TTC549 (cell line): ENCODE measurements at regions not wholly inside any gene's neighbourhood (a gene's known extent, or its start where the extent isn't known, plus 50 kb on each side); places are given as distances from the start of the nearest gene placed in this dataset.
"Not testable (repeated sequence)": the region's sequence is repeated elsewhere in the genome, so short reads cannot be mapped to it uniquely, and the experiment has no call there.

Experiments
- FAIRE-seq: peaks from 2 replicates; lab custom pipeline; 2012; peaks lifted over from hg19 to GRCh38; lab: Jason Lieb, UNC

DNA sequence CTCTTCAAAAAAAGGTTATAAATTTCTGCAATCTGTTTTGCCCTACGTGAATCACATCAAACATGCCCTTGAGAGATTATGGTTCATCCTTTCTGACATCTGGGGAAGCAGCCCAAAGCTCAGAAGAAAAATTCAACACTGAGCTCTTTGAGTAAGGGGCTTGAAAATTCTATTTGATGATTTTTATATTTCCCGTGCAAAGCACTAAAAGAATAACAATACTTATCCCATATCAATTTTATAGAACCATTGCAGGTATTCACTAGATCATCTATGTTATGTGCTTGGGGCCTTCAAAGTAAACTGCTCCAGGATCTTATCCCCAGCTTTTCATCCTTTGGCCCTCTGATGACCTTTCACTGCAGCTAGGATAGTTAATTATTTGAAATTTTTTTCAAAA lies 966.9 kb upstream of the CNTN5 start:
- FAIRE-seq, result no peak

GRCh38 chr11:98056945-98057344 lies 963.8 kb upstream of the CNTN5 start:
- no peak for FAIRE-seq

- FAIRE-seq, result no peak
Observed at GRCh38 chr11:98059488-98059887, 961.3 kb upstream of the CNTN5 start.

DNA sequence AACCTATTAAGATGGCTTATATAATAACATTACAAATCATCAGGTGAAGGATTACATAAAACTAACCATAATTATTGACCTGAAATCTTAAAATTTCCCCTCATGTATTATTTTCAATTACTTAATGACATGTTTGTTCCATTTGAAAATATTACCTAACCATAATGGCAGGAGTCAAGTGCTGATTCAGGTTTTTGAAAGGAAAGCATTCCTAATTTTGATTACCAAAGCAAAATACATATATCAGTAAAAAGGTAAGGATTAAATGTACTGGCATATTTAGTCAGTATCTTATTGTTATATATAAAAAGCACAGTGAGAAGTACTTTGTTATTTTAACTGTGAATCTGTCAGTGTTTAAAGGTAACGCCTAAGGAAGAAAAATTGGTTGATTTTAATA lies 960.0 kb upstream of the CNTN5 start:
- no peak for FAIRE-seq

GRCh38 chr11:98061858-98062257 lies 958.9 kb upstream of the CNTN5 start:
- FAIRE-seq, result no peak

DNA sequence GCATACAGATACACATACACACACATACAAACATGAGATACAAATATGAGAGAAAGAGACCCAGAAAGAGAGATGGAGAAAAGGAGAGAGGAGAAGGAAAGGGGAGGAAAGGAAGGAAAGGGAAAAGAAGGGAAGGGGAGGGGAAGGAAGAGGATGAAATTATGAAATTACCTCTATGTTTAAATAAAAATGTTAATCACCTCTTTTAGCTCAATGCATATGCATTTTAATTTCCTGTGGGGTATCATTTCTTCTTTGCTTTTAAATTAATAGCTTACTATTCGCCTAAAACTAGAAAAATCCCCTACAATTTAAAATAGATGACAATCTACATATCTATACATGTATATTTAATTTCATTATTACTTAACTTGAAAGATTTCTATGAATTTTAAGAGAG lies 958.0 kb upstream of the CNTN5 start:
- FAIRE-seq, result no peak

GRCh38 chr11:98068251-98068650 lies 952.5 kb upstream of the CNTN5 start:
- no peak for FAIRE-seq

DNA sequence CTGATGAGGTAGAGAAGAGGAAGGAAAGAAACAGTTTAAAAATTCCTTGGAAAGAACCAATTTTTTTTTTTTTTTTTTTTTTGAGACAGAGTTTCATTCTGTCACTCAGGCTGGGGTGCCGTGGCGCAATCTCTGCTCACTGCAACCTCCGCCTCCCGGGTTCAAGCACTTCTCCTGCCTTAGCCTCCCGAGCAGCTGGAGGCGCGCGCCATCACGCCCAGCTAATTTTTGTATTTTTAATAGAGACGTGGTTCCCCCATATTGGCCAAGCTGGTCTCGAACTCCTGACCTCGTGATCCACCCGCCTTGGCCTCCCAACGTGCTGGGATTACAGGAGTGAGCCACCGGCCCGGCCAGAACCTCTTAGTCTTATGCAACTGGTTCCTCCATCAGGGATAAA lies 951.6 kb upstream of the CNTN5 start:
- not testable (repeated sequence) for FAIRE-seq

- no peak for FAIRE-seq
Observed at GRCh38 chr11:98069861-98070260, 950.9 kb upstream of the CNTN5 start.

DNA sequence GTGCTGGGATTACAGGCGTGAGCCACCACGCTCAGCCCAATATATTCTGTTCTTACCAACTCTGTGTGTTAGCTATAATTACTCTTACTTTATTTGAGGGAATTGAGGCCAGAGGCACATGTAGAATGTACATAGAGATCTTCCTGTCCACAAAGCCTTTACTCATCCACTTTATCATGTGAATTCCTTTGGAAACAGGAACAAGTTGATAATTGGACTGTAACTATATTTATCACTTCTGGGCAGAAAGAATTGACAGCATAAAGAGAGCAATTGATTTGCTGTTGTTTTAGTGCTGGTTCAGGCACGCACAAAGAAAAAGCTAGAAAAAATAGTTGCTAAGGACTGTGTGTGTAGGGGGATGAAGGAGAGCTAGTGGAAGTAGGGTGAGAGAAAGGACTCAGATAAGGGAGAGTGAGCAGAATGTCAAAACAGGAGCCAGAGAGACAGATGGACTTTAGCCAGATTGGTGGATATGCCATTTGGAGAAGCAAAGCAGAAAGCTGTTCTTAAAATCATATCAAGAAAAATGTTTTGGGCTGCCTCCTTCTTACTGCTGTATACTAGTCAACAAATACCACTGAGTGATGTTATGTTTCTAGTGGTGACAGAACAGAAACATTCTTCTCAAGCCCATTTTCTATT lies 929.8 kb upstream of the CNTN5 start:
- FAIRE-seq, result no peak

- FAIRE-seq, result no peak
Observed at GRCh38 chr11:98099371-98099770, 921.4 kb upstream of the CNTN5 start.

DNA sequence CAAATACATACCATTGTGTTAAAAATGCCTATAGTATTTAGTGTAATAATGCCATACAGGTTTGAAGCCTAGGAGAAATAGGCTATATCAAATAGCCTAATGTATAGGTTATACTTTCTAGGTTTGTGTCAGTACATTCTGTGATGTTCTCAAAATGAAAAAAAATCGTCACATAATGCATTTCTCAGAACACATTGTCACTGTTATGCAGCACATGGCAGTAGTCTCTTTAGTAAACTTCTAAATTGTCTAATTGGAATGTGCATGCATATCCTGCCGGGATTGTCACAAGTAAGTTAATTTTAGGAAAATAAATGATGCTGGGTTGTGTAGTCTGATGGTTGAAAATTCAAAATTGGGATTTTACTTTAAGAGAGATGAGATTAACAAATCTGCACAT lies 920.1 kb upstream of the CNTN5 start:
- FAIRE-seq, result no peak

DNA sequence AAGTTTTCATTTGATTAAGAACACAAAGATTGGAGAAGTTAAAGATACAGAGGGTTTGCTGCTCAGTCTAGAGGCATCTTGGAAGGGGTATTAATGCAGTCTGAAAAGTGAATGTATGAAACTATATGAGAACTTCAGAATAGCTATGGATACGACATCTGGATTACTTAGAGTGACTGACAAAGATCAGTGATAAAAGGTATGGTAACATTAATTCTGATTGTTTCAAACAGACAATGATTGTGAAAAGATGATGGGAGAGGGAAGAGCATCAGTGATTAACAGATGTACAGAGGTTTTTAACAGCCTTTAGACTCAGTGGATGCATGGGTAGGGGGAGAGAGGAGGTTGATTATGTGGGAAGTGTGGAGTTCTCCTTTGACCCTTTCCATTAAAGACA lies 919.4 kb upstream of the CNTN5 start:
- no peak for FAIRE-seq

- no peak for FAIRE-seq
Observed at GRCh38 chr11:98104249-98104648, 916.5 kb upstream of the CNTN5 start.

GRCh38 chr11:98107736-98108135 lies 913.0 kb upstream of the CNTN5 start:
- no peak for FAIRE-seq

- no peak for FAIRE-seq
Observed at GRCh38 chr11:98110030-98110429, 910.7 kb upstream of the CNTN5 start.

DNA sequence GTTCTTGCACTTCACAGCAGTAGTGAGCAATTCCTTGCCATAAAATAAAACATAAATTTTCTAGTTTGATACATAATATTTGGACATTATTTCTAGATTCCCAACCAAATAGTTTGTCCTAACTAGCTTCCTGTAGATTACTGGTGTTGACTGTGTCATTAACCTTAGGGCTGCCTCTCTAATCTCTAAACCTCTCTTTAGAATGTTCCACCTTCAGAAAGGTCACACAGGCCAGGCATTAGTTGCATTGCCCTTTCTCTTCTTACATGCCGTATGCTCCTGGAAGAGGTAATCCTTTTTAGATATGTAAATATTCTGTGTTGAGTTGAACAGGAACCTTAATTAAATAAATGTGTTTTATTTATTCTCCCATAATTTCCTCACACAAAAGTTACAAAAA lies 904.9 kb upstream of the CNTN5 start:
- no peak for FAIRE-seq

- no peak for FAIRE-seq
Observed at GRCh38 chr11:98130117-98130625, 890.6 kb upstream of the CNTN5 start.

- no peak for FAIRE-seq
Observed at GRCh38 chr11:98136357-98136756, 884.4 kb upstream of the CNTN5 start.

DNA sequence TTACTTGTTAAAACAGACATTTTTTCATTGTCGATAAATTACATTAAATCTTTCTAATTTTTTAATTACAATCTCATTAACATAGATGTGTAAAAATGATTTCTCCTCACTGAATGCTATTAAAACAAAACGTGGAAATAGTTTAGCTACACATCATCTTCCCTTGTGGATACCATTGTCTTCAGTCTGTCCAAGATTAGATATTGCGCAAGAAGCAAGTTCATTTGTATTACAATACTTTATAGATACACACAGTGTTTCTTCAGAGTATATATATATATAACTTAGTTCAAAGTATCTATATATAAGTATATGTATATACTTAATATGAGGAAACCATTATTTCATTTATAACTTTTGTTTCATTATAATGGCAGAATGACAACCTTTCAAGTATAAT lies 883.3 kb upstream of the CNTN5 start:
- FAIRE-seq, result no peak

DNA sequence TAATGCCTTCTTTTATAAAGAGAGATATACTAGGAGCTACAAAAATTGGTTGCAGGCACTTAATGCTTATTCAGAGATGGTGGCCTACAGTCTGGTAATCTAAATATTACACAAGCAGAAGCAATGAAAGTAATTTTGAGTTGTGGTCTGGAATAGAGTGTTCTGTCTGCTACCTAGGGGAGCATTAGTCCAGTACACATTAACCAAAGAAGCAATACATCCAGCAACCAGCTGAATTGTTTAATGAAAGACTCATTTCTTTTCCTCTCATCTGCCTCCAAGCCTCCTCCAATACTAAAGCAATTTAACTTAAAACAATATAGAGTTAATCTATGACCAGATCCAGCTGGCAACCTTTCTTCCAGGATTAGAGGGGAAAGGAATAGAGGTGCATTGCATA lies 877.1 kb upstream of the CNTN5 start:
- FAIRE-seq, result no peak

DNA sequence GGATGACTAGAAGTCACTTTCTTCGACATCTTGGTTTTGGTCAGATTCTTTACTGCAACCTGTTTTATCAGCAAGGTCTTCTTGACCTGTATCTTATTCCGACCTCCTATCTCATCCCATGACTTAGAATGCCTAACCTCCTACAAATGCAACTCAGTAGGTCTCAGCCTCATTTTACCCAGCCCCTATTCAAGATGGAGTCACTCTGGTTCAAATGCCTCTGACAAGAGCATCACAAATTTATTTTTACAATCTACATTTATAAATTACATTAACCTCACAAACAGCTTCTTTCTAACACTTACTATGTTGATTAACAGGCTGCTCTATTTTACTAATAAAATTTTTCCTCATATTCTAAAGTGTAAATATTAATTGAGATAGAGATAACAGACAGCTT lies 867.0 kb upstream of the CNTN5 start:
- no peak for FAIRE-seq

DNA sequence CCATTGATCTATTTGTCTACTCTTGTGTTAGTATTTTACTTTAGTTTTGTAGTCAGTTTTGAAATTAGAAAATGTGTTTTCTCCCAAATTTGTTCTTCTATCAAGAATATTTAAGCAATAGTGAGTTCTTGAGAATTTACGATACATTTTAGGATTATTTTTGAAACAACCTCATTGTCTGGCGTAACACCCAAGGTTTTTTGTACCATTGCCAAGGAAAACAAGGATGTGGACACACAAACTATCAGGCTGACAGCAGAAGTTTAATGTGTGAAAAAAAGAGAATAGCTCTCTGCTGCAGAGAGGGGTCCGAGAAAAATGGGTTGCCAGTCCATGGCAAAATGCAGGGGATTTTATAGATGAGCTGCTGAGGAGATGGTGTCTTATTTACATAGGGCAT lies 865.1 kb upstream of the CNTN5 start:
- no peak for FAIRE-seq

- FAIRE-seq, result no peak
Observed at GRCh38 chr11:98177925-98178324, 842.8 kb upstream of the CNTN5 start.

- no peak for FAIRE-seq
Observed at GRCh38 chr11:98180511-98180910, 840.2 kb upstream of the CNTN5 start.
